ENCODE measurements at regions not wholly inside any gene's neighbourhood (a gene's known extent, or its start where the extent isn't known, plus 50 kb on each side); places are given as distances from the start of the nearest gene placed in this dataset.

DNA sequence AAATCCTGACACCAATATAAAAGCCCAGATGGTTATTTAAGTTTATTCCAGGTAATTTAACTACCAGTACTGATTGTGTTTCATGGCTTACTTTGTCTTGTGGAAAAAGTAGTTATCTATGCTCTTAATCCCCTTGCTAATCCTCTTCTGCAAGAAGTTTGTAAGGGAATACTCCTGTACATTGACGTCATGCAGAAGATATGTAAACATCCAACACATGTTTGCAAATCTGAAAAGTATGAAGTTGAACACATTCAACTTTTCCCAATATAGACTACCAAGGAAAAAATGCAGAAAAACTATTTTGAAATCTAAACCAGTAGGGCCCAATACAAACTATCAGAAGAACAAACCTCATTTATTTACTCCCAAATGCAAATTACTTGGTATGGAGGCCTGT, 56.3 kb upstream of the ELL2 start:
- Histone ChIP-seq H3K9me3 (ENCODE audit: low read depth, low read length, poor library complexity, severe bottlenecking) (no peaks in the 10 kb centered on the region), H3K36me3 (ENCODE audit: insufficient read depth, low read length, poor library complexity, severe bottlenecking) (no peaks in the 10 kb centered on the region), H3K4me1 (ENCODE audit: insufficient read depth, low read length, poor library complexity, severe bottlenecking) (no peaks in the 10 kb centered on the region), H3K4me3 (ENCODE audit: low read depth, low read length, poor library complexity, severe bottlenecking) (no peak overlapping the region), H3K27ac (ENCODE audit: low read depth, low read length, poor library complexity, severe bottlenecking) (no peak overlapping the region), H3K27me3 (replicated peaks; ENCODE audit: insufficient read depth, low read depth, low read length, poor library complexity) (no peaks in the 10 kb centered on the region)
- BruUV-seq (replicated peaks): no TSS peak
- DNase-seq (ENCODE audit: low spot score): peak; percentile 32
- intact Hi-C loops (cut with micrococcal nuclease; ENCODE audit: unreplicated experiment): no loop called here
- ChIA-PET POLR2A (ENCODE audit: low non-redundant PET) (no interaction called here), CTCF (no interaction called here)
- no peak for TF ChIP-seq CTCF (conservative IDR thresholded peaks at IDR 0.05; ENCODE audit: low read depth, low read length)
- no peak for TF ChIP-seq EZH2 (IDR thresholded peaks at IDR 0.05; ENCODE audit: borderline replicate concordance, low read depth, low read length, poor library complexity, severe bottlenecking)

DNA sequence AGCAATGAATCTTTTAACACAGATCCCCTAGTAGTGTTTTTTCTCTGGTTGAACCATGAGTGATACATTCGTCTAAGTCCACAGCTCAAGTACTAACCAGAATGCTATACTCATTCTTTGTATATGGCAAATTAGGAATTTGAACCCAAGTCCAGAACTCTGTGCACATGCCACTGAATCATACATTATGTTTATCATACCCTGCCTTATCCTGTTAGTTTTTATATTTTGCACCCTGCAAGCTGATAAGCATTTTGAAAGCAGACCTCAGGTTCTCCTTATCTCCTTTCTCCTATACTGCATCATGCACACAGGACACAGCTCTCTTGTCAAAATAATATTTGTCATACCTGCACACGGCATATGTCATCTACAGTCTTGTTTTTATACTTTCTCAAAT, 54.6 kb upstream of the ELL2 start:
- BruUV-seq (replicated peaks): no TSS peak
- ChIA-PET POLR2A (ENCODE audit: low non-redundant PET) (no interaction called here), CTCF (no interaction called here)
- TF ChIP-seq CTCF (conservative IDR thresholded peaks at IDR 0.05; ENCODE audit: low read depth, low read length) (no peak), EZH2 (IDR thresholded peaks at IDR 0.05; ENCODE audit: borderline replicate concordance, low read depth, low read length, poor library complexity, severe bottlenecking) (no peak)
- no peak for DNase-seq (ENCODE audit: low spot score)
- Histone ChIP-seq H3K27ac (ENCODE audit: low read depth, low read length, poor library complexity, severe bottlenecking) (no peak overlapping the region), H3K4me3 (ENCODE audit: low read depth, low read length, poor library complexity, severe bottlenecking) (no peak overlapping the region), H3K27me3 (replicated peaks; ENCODE audit: insufficient read depth, low read depth, low read length, poor library complexity) (no peaks in the 10 kb centered on the region), H3K4me1 (ENCODE audit: insufficient read depth, low read length, poor library complexity, severe bottlenecking) (peaks cover 1% of the 10 kb centered on the region), H3K36me3 (ENCODE audit: insufficient read depth, low read length, poor library complexity, severe bottlenecking) (no peaks in the 10 kb centered on the region), H3K9me3 (ENCODE audit: low read depth, low read length, poor library complexity, severe bottlenecking) (no peaks in the 10 kb centered on the region)
- intact Hi-C loops (cut with micrococcal nuclease; ENCODE audit: unreplicated experiment): no loop called here

- POLR2A ChIA-PET (ENCODE audit: low non-redundant PET): no interaction called here
- TF ChIP-seq EZH2 (IDR thresholded peaks at IDR 0.05; ENCODE audit: borderline replicate concordance, low read depth, low read length, poor library complexity, severe bottlenecking) (no peak), CTCF (conservative IDR thresholded peaks at IDR 0.05; ENCODE audit: low read depth, low read length) (no peak)
- peaks cover 4% of the 10 kb centered on the region for H3K4me1 ChIP-seq (ENCODE audit: insufficient read depth, low read length, poor library complexity, severe bottlenecking)
- intact Hi-C loops (cut with micrococcal nuclease; ENCODE audit: unreplicated experiment): no loop called here
- H3K4me3 ChIP-seq (ENCODE audit: low read depth, low read length, poor library complexity, severe bottlenecking): no peak overlapping the region
- CTCF ChIA-PET: no interaction called here
- no peaks in the 10 kb centered on the region for H3K36me3 ChIP-seq (ENCODE audit: insufficient read depth, low read length, poor library complexity, severe bottlenecking)
- H3K27ac ChIP-seq (ENCODE audit: low read depth, low read length, poor library complexity, severe bottlenecking): no peak overlapping the region
- no peaks in the 10 kb centered on the region for H3K27me3 ChIP-seq (replicated peaks; ENCODE audit: insufficient read depth, low read depth, low read length, poor library complexity)
- BruUV-seq (replicated peaks): no TSS peak
- no peak for DNase-seq (ENCODE audit: low spot score)
- no peaks in the 10 kb centered on the region for H3K9me3 ChIP-seq (ENCODE audit: low read depth, low read length, poor library complexity, severe bottlenecking)
Observed at GRCh38 chr5:96015709-96016108, 54.1 kb upstream of the ELL2 start.
